WI38 (cell line): ENCODE measurements at regions not wholly inside any gene's neighbourhood (a gene's known extent, or its start where the extent isn't known, plus 50 kb on each side); places are given as distances from the start of the nearest gene placed in this dataset.

Experiments used
- H3K4me3 ChIP-seq: 2 replicates; pipeline ENCODE4 v1.5.1; 2011; ENCODE audit warnings: low read depth, mild to moderate bottlenecking, control low read depth, low read length
- CTCF ChIP-seq: IDR thresholded peaks from 2 replicates; pipeline ENCODE4 v1.5.1; 2012; ENCODE audit warnings: low read depth, mild to moderate bottlenecking, control low read depth, low read length

- H3K4me3 ChIP-seq, result no peak overlapping the region
- TF ChIP-seq CTCF, result no peak
Measured at GRCh38 chr17:71658996-71659395, 461.8 kb upstream of the SOX9 start.

GRCh38 chr17:71664861-71665260 is 456.0 kb upstream of the SOX9 start:
- TF ChIP-seq CTCF, result no peak
- no peak overlapping the region for H3K4me3 ChIP-seq

GRCh38 chr17:71666047-71666446 is 454.8 kb upstream of the SOX9 start:
- no peak for TF ChIP-seq CTCF
- H3K4me3 ChIP-seq, result no peak overlapping the region

- no peak overlapping the region for H3K4me3 ChIP-seq
- TF ChIP-seq CTCF, result no peak
Measured at GRCh38 chr17:71667661-71668060, 453.2 kb upstream of the SOX9 start.

DNA sequence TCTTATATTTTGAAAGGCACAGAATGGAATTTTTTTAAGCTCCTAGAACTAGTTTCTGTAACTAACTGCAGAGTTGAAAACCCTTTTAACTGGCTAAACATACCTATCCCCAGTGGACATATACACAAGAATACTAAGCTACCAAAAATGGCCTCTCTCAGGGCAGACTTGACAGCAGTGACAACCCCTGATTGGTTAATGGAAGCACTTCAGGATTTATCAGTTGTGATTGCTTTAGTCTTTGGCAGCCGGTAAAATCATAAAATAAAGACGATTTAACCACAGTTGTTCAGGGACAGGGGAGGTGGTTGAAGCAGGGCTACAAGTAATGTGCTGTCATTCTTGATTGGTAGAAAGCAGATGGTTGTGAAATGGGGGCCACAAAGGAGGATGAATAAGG is 452.0 kb upstream of the SOX9 start:
- no peak for TF ChIP-seq CTCF
- H3K4me3 ChIP-seq, result no peak overlapping the region

- no peak overlapping the region for H3K4me3 ChIP-seq
- TF ChIP-seq CTCF, result no peak
Measured at GRCh38 chr17:71677439-71677838, 443.4 kb upstream of the SOX9 start.

DNA sequence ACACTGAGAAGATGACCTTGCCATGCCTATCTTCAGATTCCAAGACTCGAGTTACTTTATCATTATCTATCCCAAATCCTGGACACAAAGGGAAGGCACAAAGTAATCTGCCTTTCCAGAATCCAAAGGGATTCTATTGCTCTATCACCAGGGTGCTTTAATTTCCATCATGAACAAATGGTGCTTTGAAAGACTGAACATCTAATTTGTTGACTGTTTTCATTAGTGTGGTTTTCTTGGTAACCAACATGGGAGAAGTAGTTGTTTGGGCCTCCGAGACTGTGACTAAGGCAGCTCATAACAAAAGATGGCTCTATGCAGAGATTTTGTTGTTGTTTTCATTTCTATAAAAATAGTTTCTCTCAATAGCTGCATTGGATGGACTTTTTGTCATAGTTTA is 441.0 kb upstream of the SOX9 start:
- H3K4me3 ChIP-seq, result no peak overlapping the region
- TF ChIP-seq CTCF, result no peak
